OCI-LY1 (cell line): ENCODE measurements at regions not wholly inside any gene's neighbourhood (a gene's known extent, or its start where the extent isn't known, plus 50 kb on each side); places are given as distances from the start of the nearest gene placed in this dataset.
"Not testable (repeated sequence)": the region's sequence is repeated elsewhere in the genome, so short reads cannot be mapped to it uniquely, and the experiment has no call there.

Source experiments
- EZH2 ChIP-seq: fragments of 200-600 bp; sonication (generic), shearing (Covaris generic); IDR thresholded peaks from 2 replicates; pipeline ENCODE4 v1.8.0; 2017; ENCODE audit warnings: borderline replicate concordance, mixed run types, mild to moderate bottlenecking, antibody characterized with exemption, low read length, moderate library complexity, mixed read lengths
- TF ChIP-seq, protein P1 (sequence below): fragments of 200-600 bp; sonication (generic), shearing (Covaris generic); IDR thresholded peaks from 2 replicates; pipeline ENCODE4 v1.5.1; 2017; ENCODE audit warnings: mild to moderate bottlenecking, antibody characterized with exemption, low read length, moderate library complexity, mixed read lengths

DNA sequence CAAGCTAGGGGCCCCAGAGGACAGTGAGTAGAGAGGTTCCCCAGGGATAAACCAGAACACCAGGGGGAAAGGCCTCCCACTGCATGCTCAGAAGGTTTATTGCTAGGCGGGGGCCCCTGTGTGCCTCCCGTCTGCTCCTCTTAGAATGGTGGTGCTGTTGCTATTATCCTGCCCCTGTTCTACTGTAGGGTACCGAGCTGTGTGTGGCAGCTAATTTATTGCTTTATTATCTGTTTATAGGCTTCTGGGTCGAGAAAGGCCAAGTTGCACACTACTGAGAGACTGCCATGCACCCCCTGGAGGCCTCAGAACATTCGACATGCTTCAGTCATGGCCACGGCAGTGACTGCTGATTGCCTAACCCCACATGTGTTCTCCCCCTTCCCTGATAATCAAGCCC lies 373.6 kb downstream of the ANAPC1 start:
- not testable (repeated sequence) for TF ChIP-seq EZH2
- TF ChIP-seq, protein P1, sequence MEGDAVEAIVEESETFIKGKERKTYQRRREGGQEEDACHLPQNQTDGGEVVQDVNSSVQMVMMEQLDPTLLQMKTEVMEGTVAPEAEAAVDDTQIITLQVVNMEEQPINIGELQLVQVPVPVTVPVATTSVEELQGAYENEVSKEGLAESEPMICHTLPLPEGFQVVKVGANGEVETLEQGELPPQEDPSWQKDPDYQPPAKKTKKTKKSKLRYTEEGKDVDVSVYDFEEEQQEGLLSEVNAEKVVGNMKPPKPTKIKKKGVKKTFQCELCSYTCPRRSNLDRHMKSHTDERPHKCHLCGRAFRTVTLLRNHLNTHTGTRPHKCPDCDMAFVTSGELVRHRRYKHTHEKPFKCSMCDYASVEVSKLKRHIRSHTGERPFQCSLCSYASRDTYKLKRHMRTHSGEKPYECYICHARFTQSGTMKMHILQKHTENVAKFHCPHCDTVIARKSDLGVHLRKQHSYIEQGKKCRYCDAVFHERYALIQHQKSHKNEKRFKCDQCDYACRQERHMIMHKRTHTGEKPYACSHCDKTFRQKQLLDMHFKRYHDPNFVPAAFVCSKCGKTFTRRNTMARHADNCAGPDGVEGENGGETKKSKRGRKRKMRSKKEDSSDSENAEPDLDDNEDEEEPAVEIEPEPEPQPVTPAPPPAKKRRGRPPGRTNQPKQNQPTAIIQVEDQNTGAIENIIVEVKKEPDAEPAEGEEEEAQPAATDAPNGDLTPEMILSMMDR: not testable (repeated sequence)
